GM21825 (cell line): ENCODE measurements at regions not wholly inside any gene's neighbourhood (a gene's known extent, or its start where the extent isn't known, plus 50 kb on each side); places are given as distances from the start of the nearest gene placed in this dataset.
"Not testable (repeated sequence)": the region's sequence is repeated elsewhere in the genome, so short reads cannot be mapped to it uniquely, and the experiment has no call there.

Experiments used
- ATAC-seq: cut with Tn5 transposase; IDR thresholded peaks from one replicate; pipeline ENCODE4 v1.9.1; 2021; ENCODE audit warnings: mild to moderate bottlenecking, moderate library complexity; ENCODE audit not compliant: unreplicated experiment

DNA sequence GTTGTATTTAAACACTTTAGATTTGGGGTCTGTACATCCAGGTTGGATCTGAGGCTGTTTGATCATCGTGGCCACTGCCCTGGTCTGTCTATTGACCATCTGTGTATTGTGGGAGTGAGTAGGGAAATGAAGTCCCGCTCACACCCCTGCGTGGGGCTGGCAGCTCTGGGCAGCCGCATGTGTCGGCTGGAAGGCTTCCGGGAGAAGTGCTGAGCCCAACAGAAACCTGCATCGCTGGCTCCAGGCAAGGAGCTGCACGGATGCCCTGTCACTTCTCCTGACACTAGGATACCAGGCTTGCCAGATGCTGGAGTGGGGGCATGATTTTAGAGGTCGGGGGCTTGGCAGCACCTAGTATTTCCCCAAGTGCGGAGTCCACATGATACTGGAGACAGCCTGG, 93.6 kb downstream of the PHETA1 start:
- no peak for ATAC-seq

DNA sequence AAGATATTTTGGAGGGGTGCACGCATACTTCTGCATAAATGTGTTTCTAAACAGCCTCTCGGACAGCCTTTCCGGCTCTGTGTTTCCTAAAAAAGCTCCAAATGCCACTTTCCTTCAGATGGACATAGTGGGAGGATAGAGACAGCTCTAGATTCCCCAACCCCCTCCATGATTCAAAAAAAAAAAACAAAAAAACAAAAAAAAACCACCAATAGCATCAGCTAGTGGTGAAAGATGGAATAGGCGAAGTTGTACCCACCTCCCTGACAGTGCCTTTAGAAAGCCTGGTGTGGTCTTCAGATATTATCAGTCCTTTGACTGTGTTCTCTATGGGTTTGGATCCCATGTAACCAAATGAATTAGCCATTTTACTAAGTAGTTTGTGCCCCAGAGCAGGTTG, 94.1 kb downstream of the PHETA1 start:
- ATAC-seq: no peak

DNA sequence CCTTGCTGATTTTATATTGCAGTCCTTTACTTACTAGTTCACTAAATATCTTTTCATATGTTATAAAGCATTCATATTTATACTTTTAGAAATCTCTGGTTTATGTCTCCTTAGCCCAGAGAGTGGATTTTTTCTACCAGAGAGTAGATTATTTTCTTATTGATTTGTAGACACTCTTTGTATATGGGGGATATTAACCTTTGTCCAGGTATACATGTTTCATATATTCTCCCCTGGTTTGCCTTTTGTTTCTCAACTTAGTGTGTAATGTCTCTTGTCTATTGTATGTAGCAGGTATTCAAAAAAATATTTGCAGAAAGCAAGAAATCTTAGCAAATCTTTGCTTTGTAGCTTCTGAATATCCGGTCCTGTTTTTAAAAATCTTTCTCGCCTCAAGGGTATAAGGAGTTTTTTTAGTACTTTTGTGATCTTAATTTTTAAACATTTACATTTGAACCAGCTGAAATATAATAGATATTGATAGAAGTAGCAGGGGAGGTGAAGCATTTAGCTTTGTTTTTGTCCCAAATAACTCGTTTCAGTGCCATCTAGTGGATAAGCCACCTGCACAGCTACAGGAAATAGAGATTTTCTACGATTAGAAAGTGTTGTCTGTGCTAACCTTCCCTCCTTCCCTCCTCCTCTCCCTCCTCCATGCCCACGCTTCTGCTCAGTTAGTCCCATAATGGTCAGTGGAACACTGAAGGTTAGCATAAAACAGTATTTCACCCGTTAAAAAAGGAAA, 97.0 kb downstream of the PHETA1 start:
- no peak for ATAC-seq

DNA sequence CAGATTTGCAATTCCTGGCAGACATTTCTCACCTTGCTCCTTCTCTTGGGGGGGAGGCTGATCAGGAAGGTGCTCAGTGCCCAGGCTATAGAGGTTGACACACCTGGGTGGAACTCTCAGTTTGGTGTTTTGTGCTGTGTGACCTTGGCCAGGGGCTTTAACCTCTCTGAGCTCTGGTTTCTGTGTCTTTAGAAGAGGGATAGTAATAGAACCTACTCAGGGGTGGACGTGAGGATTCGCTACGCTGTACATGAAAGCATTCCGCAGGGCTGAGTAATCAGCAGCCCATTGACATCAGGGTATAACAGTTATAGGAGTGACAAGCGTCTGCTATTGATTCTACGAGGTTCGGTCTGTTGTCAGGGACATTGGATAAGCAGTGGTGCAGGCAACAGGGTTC, 98.1 kb downstream of the PHETA1 start:
- ATAC-seq: no peak

DNA sequence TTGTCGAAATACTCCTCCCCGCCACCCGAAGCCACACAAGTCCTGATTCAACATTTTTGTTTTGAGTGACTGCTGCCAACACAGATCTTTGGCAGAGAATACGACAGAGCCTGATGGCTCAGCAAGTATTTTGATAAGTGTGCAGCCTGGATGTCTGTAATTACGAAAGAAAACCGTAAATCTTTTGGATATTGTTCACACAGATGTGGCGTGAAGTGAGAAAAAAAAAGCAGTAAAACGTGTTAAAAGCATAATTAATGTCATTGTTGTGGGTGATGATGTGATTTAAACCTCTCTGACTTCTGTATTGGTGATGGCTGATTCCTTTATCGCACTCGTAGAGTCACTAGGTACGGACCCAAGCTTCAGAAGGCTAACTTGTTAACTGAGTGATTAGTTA, 98.7 kb downstream of the PHETA1 start:
- ATAC-seq: no peak

DNA sequence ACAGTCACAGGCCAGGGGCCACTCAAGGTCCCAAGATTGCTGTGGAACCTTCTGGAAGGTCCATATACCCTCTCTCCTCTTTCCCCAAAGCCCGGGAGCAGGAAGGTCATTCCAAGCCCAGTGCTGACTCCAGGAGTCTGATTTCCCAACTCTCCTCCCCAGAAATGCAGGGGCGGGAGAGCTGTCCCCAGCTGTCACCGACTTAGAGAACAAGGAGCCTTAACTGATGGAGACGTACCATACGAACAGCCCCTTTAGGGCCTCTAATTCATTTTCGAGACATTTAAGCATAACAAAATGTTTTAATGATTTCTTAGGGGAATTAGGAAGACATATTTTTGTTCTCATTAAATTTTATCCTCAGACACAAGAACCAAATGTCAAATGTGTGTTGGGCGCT, 99.2 kb downstream of the PHETA1 start:
- no peak for ATAC-seq

DNA sequence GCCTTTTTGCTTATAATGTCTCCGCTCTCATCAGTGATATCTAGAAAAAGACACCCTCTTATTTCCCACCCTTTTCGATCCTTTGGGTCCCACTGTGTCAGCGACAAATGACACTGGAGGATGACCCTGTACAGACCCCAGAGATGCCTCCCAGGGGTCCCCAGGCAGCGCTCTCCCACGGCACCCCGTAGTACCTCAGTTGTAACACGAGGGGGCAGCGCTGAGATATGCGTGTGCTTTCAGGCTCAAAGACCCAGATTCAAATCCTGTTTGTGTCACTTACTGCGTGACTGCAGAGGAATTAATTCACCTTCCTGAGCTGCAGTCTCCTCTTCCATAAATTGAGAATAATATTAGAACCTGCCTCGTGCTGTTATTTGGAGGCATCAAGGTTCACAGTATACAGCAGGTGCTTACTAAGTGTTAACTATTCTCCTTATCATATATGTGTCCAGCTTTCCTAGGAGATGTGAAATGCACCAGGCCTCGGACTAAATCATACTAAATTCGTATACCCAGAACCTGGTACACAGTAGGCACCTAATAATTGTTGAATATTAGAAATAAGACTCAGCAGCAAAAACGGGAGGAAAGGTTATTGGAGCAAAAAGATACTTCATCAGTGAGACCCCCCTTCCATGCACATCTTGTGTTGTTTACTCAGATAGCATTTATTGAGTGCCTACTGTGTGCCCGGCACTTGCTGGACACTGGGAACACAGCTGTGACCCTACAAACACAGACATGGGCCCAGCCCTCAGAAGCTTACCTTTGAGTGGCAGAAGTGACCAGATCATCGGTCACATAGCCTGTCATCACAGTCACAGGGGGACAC, 99.9 kb downstream of the PHETA1 start:
- no peak for ATAC-seq

DNA sequence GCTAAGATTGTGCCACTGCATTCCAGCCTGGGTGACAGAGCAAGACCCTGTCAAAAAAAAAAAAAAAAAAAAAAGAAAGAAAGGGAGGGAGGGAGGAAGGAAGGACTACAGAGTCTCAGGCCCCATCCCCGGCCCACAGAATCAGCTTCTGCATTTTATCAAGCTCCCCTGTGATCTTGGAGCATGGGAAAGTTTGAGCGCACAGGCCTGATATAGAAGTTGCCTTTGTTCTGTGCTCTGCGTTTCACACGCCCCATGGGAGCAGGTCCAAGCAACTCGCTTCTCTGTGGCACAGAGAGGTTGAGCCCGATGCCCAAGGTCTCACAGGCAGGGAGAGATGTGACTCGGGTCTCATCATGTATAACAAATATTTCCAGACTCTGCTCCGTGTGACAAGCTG, 101.8 kb downstream of the PHETA1 start:
- no peak for ATAC-seq

DNA sequence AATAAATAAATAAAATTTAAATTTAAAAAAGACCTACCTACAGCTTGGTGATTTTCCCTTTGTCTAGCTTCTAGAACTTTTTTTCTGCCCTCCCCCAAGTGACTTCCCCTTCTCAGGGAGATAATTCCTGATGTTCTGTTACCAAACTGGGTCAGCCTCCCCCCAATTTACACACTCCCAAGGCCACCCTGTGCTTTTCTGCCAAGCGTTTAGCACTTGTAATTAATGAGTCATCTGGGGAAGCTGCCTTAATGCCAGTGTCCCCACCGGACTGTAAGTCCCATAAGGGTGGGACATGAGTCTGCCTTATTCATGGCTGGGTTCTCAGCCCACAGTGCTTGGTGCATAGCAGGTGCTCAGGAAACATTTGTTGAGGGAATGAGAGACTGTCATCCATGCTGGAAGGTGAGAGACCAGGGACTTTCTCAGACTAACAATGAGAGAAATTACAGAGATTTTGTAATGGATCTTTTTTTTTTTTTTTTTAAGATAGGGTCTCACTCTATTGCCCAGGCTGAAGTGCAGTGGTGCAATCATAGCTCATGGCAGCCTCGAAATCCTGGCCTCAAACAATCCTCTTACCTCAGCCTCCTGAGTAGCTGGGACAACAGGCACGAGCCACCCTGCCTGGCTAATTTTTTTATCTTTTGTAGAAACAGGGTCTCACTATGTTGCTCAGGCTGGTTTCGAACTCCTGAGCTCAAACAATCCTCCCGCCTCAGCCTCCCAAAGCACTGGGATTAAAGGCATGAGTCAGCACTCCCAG, 106.8 kb downstream of the PHETA1 start:
- ATAC-seq: no peak

DNA sequence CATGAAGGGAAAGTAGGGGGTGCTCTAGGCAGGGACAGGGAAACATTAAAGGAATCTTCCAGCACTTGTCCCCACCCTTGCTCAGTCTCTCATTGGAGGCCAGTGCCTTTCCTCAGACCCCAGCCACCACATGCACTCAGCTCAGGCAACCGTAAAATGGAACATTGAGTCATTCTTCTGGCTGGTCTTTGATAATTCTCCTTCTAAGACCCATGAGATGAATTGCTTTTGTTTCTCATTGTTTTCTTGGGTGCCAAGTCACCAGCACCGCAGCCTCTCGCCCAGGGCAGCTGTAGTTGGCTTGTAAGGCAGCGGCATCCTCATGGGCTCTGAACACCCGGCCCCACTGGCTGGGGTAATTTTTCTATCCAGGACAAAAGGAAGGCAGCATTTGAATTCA, 108.2 kb downstream of the PHETA1 start:
- no peak for ATAC-seq

DNA sequence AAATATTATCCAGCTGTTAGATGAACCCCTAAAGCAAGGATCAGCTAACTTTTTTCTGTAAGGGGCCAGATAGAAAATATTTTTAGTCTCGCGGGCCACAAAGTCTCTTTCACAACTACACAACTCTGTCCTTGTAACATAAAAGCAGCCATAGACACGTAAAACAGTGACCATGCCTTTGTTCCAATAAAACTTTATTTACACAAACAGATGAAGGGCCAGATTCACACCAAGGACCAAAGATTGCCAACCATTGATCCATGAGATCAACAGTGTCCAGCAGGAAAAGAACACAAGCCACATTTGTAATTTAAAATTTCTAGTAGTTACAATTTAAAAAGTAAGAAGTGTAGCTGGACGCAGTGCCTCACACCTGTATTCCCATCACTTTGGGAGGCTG, 109.7 kb downstream of the PHETA1 start:
- ATAC-seq: no peak

DNA sequence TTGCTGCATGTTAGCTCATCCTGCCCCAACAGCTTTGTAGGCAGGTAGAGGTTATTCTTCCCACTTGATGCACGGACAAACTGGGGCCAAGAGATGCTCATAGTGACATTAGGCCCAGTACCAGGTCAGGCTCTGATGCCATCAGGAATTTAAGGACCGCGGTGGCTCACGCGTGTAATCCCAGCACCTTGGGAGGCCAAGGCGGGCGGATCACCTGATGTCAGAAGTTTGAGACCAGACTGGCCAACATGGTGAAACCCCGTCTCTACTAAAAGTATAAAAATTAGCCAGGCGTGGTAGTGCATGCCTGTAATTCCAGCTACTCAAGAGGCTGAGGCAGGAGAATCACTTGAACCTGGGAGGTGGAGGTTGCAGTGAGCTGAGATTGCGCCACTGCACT, 110.8 kb downstream of the PHETA1 start:
- not testable (repeated sequence) for ATAC-seq

DNA sequence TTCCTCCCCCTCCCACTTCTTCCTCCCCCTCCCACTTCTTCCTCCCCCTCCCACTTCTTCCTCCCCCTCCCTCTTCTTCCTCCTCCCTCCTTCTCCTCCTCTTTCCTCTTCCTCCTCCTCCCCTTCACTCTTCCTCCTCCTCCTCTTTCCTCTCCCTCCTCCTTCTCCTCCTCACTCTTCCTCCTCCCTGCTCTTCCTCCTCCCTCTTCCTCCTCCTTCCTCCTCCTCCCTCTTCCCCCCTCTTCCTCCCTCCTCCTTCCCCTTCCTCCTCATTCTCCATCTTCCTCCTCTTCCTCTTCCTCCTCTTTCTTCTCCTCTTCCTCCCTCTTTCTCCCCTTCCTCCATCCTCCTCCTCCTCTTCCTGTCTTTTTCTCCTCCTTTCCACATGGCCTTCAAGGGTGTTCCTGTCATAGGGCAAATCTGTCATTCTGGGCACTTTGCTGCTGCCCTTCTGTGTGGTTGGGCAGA, 111.4 kb downstream of the PHETA1 start:
- no peak for ATAC-seq

DNA sequence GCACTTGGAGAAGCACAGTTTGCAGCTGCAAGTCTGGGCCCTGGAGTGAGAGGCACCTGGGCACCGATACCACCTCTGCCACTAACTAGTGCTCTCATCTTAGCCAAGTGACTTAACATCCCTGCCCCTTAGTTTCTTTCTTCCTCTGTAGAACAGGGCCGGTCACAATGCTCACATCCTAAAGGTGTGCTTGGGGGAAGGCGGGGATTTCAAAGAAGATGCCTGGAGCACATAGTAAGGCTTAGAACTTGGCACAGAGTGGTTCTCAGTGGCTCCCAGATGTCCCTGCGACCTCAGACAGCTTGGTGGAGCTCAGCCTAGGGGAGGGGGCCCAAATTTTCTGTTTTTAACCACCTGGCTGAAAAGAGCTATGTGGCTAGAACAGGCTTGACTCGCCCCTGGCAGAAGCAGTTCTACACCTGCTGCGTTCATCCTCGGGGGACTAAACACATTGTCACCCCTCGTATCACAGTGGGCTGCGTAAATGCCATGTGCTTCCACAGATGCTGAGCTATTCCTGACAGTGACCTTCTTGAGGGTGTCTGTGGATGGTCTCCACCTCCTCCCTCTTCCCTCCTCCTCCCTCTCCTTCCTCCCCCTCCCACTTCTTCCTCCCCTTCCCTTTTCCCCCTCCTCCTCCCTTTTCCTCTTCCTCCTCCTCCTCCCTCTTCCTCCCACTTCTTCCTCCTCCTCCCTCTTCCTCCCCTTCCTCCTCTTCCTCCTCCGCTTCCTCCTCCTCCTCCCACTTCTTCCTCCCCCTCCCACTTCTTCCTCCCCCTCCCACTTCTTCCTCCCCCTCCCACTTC, 112.1 kb downstream of the PHETA1 start:
- ATAC-seq: no peak

DNA sequence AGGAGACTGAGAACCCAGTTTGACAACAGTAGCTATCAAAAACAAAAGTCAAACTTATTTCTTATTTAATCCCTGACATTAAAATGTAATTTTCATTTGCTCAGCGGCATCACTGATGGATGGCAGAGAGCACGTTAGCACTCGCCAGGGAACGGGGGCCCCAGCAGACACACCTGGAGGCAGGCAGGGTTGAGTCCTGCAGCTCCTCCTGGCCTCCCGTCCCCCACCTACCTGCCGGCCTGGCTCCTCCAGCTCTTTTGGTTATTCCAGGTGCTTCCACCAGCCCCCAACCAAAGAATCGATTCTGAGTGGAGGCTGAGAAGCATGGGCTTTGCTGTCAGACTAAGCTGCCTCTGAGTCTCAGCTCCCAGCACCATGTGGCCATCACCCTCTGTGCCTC, 113.6 kb downstream of the PHETA1 start:
- no peak for ATAC-seq

DNA sequence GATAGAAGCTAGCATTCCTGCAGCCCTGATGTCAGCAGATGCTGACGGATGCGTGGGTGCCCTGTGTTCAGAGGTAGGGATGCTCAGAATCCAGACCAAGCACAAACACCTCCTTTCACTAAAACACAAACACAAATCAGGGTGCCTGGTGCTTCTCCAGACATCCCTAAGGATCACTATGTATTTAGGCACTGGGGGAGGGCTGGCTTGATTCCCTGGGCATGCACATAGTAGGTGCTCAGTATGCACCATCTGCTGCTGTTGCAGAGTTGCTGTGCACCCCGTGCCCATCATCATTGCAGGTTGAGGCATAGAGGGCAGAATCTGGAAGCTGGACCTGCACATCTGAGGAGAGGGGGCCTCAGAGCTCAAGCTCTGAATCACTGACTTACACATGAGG, 114.8 kb downstream of the PHETA1 start:
- ATAC-seq: no peak

DNA sequence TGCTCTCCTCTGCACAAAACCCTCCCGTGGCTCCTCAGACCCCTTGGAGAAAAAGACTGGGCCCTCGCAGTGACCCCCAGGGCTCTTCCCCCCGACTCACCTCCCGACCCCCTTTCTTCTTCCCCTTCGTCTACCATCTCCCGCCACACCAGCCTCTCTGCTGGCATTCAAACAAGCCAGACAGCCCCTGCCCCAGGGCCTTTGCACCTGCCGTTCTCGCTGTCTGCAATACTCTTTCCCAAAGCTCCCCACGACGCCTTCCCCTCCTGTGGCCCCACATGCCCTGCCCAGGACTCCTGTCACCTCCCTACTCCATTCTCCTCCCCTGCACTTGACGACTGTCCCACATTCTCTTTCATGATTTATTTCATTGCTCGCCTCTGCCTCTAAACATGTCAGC, 115.7 kb downstream of the PHETA1 start:
- ATAC-seq: no peak

DNA sequence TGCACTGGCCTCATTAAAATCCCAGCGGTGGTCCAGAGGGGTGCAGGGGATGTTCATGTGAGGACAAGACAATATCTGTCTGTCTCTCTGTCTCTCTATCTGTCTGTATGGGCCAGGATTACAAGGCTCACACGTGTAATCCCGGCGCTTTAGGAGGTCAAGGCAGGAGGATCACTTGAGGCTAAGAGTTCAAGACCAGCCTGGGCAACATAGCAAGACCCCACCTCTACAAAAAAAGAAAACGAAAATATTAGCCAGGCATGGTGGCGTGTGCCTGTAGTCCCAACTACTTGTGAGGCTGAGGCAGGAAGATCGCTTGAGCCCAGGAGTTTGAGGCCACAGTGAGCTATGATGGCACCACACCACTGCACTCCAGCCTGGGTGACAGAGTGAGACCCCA, 117.1 kb downstream of the PHETA1 start:
- no peak for ATAC-seq

DNA sequence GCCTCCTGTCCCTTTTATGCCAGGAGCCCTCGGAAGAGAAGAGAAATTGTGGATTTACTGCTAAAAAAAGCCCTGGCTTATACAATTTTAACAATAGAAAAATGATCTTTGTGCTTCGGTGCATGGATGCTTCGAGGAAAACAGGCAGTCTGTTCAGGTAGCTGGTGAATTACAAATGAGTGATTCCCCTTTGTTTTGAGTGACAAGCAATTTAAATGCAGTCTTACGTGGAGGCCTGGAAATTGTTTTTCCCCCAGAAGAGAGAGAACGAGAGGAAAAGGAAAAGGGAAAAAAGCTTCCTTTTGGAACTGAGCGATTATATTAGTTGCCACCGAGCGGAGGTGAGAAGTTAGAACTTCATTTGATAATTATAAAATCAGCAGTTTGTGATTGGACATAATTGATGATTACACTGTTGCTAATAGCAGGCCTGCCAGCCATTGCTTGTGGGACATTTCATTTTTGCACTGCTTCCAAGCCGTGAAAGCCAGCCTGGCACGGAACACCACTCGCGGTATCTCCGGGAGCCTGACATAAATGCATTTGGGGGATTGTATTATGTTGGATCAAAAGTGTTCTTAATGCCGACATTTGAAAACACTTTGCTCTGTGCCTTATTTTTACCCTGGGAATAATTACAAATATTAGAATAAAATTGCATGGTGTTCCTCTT, 117.7 kb downstream of the PHETA1 start:
- no peak for ATAC-seq

DNA sequence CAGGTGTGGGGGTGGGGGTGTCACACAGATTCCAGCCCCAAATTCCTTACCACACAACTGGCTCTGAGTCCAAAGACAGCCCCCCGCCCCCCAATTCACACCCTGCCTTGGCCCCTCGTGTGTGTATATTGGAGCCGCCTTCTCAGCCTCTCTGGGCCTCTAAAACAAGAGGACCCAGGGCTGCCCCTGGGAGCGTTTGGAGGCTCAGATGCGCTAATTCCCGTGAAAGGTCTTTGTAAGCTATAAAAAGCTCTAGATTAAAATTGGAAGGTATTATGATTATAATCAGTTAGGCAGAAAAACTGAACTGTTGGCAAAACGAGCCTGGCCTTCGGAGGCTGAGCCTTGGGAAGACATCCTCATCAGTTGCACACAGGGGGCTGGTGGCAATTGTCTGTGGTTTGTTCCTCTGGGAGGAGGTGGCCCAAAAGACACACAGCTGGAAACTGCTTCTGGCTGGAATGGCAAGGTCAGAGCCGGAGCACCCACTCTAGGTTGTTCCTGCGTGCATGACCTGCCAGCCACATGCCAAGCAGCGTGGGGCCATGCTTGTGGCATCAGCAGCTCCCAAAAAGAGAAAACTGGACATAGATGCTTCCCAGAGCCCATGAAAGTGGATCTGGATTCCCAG, 118.5 kb downstream of the PHETA1 start:
- ATAC-seq: no peak
